ENCODE measurements at regions not wholly inside any gene's neighbourhood (a gene's known extent, or its start where the extent isn't known, plus 50 kb on each side); places are given as distances from the start of the nearest gene placed in this dataset.
"Not testable (repeated sequence)": the region's sequence is repeated elsewhere in the genome, so short reads cannot be mapped to it uniquely, and the experiment has no call there.

DNA sequence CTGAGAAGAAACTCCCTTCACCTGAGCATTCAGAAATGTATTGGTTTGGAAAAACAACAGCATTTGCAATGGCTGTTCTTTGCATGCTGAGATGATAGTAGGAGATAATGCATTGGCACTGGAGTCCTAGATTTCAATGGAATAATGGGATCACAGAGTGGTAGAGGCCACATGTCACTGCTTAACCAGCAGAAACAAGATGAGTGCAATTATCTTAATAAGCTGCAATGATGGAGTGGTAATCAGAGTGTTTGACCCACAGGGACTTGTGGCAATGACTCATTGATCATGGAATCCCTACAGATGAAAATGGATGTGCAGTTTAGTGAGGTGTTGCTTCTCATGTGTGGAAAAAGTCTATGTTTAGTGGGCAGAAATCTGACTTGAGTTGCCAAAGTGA is 218.8 kb upstream of the ZEB2 start:
- H3K27me3 ChIP-seq (ENCODE audit: control insufficient read depth in 5 of 5, insufficient read depth in 4 of 5, low read length in 5 of 5) = no peaks in the 10 kb centered on the region

DNA sequence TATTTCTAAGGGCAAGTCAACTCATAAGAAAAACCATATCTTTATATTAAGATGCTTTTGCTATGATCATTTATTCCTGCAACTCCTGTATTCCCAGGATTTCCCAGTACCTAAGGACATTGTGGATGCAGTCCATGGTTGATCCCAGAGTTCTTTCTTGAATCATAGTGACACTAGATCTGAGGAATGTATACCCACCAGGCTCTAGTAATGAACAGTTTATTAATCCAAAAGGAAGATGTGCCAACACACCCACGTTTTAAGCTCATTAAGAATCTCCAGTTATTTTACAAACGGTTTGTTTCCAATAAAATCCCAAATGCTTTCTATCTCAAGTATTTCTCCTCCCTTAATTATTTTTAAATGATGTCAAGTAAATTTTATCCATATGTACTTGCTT is 210.8 kb upstream of the ZEB2 start:
- H3K9me3 ChIP-seq (ENCODE audit: control insufficient read depth in 5 of 5, low read length in 5 of 5) = peaks cover 0 to 10% (median 4%) of the 10 kb centered on the region in 5 donors
- no peaks in the 10 kb centered on the region for H3K27me3 ChIP-seq (ENCODE audit: control insufficient read depth in 5 of 5, insufficient read depth in 4 of 5, low read length in 5 of 5)
- no peak overlapping the region for H3K4me3 ChIP-seq (ENCODE audit: low read depth in 1 of 5, low read length in 5 of 5)
- H3K4me1 ChIP-seq (ENCODE audit: control insufficient read depth in 5 of 5, insufficient read depth in 5 of 5, low read length in 5 of 5) = no peaks in the 10 kb centered on the region
- no peak overlapping the region for H3K9ac ChIP-seq (ENCODE audit: low read length in 5 of 5)
- H3K36me3 ChIP-seq (ENCODE audit: control insufficient read depth in 5 of 5, insufficient read depth in 5 of 5, low read length in 5 of 5) = no peaks in the 10 kb centered on the region
- no peak overlapping the region for H3K27ac ChIP-seq (ENCODE audit: low read depth, low read length)

More for the DNA sequence above, 218.8 kb upstream of the ZEB2 start:
- H3K4me3 ChIP-seq (ENCODE audit: low read depth in 1 of 5, low read length in 5 of 5) = no peak overlapping the region
- no peaks in the 10 kb centered on the region for H3K4me1 ChIP-seq (ENCODE audit: control insufficient read depth in 5 of 5, insufficient read depth in 5 of 5, low read length in 5 of 5)
- H3K9me3 ChIP-seq (ENCODE audit: control insufficient read depth in 5 of 5, low read length in 5 of 5) = peaks cover 2 to 10% (median 4%) of the 10 kb centered on the region in 5 donors
- no peak overlapping the region for H3K9ac ChIP-seq (ENCODE audit: low read length in 5 of 5)
- no peaks in the 10 kb centered on the region for H3K36me3 ChIP-seq (ENCODE audit: control insufficient read depth in 5 of 5, insufficient read depth in 5 of 5, low read length in 5 of 5)
- no peak overlapping the region for H3K27ac ChIP-seq (ENCODE audit: low read depth, low read length)

DNA sequence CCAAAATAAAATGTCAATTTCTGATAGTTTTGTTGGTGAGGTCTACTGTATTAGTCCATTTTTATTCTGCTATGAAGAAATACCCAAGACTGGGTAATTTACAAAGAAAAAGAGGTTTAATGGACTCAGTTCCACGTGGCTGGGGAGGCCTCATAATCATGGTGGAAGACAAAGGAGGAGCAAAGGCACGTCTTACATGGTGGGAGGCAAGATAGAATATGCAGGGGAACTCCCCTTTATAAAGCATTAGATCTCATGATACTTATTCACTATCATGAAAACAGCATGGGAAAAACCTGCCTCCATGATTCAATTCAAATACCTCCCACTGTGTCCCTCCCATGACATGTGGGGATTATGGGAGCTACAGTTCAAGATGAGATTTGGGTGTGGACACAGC is 204.5 kb upstream of the ZEB2 start:
- not testable (repeated sequence) for H3K4me3 ChIP-seq (ENCODE audit: low read depth in 1 of 5, low read length in 5 of 5); H3K36me3 ChIP-seq (ENCODE audit: control insufficient read depth in 5 of 5, insufficient read depth in 5 of 5, low read length in 5 of 5); H3K9ac ChIP-seq (ENCODE audit: low read length in 5 of 5); H3K9me3 ChIP-seq (ENCODE audit: control insufficient read depth in 5 of 5, low read length in 5 of 5); H3K27ac ChIP-seq (ENCODE audit: low read depth, low read length); H3K27me3 ChIP-seq (ENCODE audit: control insufficient read depth in 5 of 5, insufficient read depth in 4 of 5, low read length in 5 of 5); H3K4me1 ChIP-seq (ENCODE audit: control insufficient read depth in 5 of 5, insufficient read depth in 5 of 5, low read length in 5 of 5)

DNA sequence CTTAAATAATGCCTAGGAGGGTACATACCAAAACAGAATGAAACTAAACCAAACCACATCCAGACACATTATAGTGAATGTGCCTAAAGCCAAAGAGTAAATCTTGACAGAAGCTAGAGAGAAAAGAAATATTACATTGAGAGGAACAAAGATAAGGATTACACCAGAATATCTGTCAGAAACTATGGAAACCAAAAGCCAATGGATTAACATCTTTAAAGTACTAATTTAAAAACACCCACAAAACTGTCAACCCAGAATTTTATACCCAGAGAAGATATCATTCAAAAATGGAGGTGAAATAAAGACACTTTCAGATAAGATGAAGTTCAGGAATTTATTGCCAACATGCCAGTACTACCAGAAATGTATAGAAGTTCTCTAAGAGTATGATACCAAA is 198.5 kb upstream of the ZEB2 start:
- Histone ChIP-seq H3K4me1 (ENCODE audit: control insufficient read depth in 5 of 5, insufficient read depth in 5 of 5, low read length in 5 of 5) (peaks cover 0 to 5% (median 0%) of the 10 kb centered on the region in 5 donors), H3K27me3 (ENCODE audit: control insufficient read depth in 5 of 5, insufficient read depth in 4 of 5, low read length in 5 of 5) (no peaks in the 10 kb centered on the region), H3K4me3 (ENCODE audit: low read depth in 1 of 5, low read length in 5 of 5) (no peak overlapping the region), H3K9ac (ENCODE audit: low read length in 5 of 5) (no peak overlapping the region), H3K9me3 (ENCODE audit: control insufficient read depth in 5 of 5, low read length in 5 of 5) (peaks cover 4 to 13% (median 12%) of the 10 kb centered on the region in 5 donors), H3K36me3 (ENCODE audit: control insufficient read depth in 5 of 5, insufficient read depth in 5 of 5, low read length in 5 of 5) (no peaks in the 10 kb centered on the region), H3K27ac (ENCODE audit: low read depth, low read length) (no peak overlapping the region)

DNA sequence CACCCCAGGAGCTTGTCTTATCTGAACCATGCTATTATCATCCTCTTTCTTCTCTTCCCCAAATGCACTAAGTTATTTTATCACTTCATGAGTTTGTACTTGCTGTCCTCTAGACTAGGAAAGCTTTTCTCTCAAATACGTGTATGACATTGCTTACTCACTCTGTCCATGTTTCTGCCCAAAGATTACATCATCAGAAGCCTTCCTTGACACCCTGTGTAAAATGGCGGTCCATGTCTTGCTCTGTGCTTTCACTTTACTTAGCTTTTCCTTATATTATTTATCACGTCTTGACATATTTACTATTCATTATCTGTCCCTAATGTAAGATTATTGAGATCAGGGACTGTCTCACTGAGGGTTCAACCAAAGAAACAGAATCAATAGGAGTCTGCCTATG is 196.1 kb upstream of the ZEB2 start:
- Histone ChIP-seq H3K27ac (ENCODE audit: low read depth, low read length) (no peak overlapping the region), H3K9ac (ENCODE audit: low read length in 5 of 5) (no peak overlapping the region), H3K4me1 (ENCODE audit: control insufficient read depth in 5 of 5, insufficient read depth in 5 of 5, low read length in 5 of 5) (peaks cover 0 to 16% (median 6%) of the 10 kb centered on the region in 5 donors), H3K36me3 (ENCODE audit: control insufficient read depth in 5 of 5, insufficient read depth in 5 of 5, low read length in 5 of 5) (no peaks in the 10 kb centered on the region), H3K4me3 (ENCODE audit: low read depth in 1 of 5, low read length in 5 of 5) (no peak overlapping the region), H3K9me3 (ENCODE audit: control insufficient read depth in 5 of 5, low read length in 5 of 5) (peaks cover 4 to 13% (median 12%) of the 10 kb centered on the region in 5 donors), H3K27me3 (ENCODE audit: control insufficient read depth in 5 of 5, insufficient read depth in 4 of 5, low read length in 5 of 5) (no peaks in the 10 kb centered on the region)

DNA sequence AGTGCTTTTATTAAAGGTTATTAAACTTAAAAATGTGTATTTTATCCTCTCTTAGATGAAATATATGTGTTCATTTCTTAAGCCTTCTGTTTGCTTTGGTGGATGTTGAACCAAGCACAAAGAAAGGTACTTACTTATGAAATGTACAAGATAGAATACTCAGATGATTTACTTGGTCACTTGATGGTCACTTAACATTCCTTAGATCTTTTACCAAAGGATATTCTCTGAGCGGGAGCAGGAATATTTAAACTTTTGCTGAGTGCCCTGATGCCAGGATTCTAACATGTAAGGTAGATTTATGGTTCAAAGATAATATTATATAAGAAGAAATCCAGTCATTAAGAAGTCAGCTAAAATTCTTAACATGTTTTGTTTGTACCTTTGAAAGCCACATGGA is 193.5 kb upstream of the ZEB2 start:
- H3K36me3 ChIP-seq (ENCODE audit: control insufficient read depth in 5 of 5, insufficient read depth in 5 of 5, low read length in 5 of 5) = no peaks in the 10 kb centered on the region
- peaks cover 3 to 13% (median 10%) of the 10 kb centered on the region in 5 donors for H3K9me3 ChIP-seq (ENCODE audit: control insufficient read depth in 5 of 5, low read length in 5 of 5)
- H3K9ac ChIP-seq (ENCODE audit: low read length in 5 of 5) = no peak overlapping the region
- H3K27ac ChIP-seq (ENCODE audit: low read depth, low read length) = no peak overlapping the region
- no peak overlapping the region for H3K4me3 ChIP-seq (ENCODE audit: low read depth in 1 of 5, low read length in 5 of 5)
- H3K4me1 ChIP-seq (ENCODE audit: control insufficient read depth in 5 of 5, insufficient read depth in 5 of 5, low read length in 5 of 5) = peaks cover 0 to 16% (median 6%) of the 10 kb centered on the region in 5 donors
- no peaks in the 10 kb centered on the region for H3K27me3 ChIP-seq (ENCODE audit: control insufficient read depth in 5 of 5, insufficient read depth in 4 of 5, low read length in 5 of 5)

DNA sequence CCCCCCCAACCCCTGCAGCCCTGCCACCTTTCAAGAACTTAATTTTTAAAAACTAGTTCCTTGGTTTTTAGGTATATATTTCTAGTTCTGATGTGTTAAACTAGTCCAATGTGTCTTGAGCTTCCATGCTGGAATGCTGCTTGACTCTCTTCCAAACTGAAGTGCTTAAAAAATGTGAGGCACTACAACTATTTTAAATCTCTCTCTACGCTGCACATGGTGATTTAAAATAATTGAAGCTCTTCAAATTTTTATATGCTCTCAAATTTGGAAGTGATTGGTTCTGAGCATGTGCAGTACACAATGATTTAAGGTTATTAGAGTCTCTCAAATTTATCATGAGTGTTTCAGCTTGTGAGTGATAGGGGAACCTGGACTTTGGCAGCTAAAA is 192.6 kb upstream of the ZEB2 start:
- Histone ChIP-seq H3K27ac (ENCODE audit: low read depth, low read length) (no peak overlapping the region), H3K9me3 (ENCODE audit: control insufficient read depth in 5 of 5, low read length in 5 of 5) (peaks cover 0 to 5% (median 3%) of the 10 kb centered on the region in 5 donors), H3K4me1 (ENCODE audit: control insufficient read depth in 5 of 5, insufficient read depth in 5 of 5, low read length in 5 of 5) (peaks cover 0 to 16% (median 6%) of the 10 kb centered on the region in 5 donors), H3K36me3 (ENCODE audit: control insufficient read depth in 5 of 5, insufficient read depth in 5 of 5, low read length in 5 of 5) (no peaks in the 10 kb centered on the region), H3K9ac (ENCODE audit: low read length in 5 of 5) (no peak overlapping the region), H3K4me3 (ENCODE audit: low read depth in 1 of 5, low read length in 5 of 5) (no peak overlapping the region), H3K27me3 (ENCODE audit: control insufficient read depth in 5 of 5, insufficient read depth in 4 of 5, low read length in 5 of 5) (no peaks in the 10 kb centered on the region)

DNA sequence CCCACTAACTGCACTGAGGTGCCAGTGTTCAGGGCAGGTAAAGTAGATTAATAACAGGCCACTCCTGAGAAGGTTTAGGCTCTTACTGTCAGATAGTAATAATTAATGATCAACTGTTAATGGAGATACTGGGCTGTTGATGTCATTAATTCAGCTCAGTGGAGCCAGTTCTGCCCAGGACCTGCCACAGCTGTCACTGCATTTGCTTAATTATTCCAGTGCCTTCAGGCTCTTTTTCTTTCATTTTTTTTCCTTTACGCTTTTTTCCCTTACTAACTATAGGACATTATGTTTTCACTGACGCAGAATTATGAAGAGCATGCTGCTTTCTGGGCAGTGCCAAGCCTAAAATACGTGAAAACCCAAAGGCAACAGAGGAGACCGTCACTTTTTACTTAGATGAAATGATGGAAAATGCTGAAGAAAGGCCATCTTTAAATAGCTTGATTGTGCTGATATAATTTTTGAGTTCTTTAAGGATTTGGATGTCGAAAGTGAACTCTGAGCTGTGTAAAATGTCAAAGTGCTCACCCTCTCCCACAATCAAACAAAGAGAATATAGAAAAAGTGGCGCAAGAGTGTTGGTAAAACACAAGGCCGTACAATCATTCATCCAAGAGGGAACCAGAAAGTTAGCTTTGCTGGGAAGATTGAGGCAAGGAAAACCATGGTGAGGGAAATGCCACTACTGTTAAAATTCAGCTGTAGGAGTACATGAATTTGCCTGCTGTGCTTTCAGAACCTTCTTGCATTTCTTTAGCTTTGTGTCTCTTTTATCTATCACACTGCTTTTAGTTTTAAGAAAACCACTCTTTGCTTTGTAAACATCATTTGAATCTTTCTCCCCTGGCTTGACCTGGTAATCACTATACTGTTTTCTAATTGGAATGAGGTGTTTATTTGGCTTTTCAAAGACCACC is 192.0 kb upstream of the ZEB2 start:
- Histone ChIP-seq H3K4me3 (ENCODE audit: low read depth in 1 of 5, low read length in 5 of 5) (no peak overlapping the region), H3K9me3 (ENCODE audit: control insufficient read depth in 5 of 5, low read length in 5 of 5) (no peaks in the 10 kb centered on the region), H3K27me3 (ENCODE audit: control insufficient read depth in 5 of 5, insufficient read depth in 4 of 5, low read length in 5 of 5) (no peaks in the 10 kb centered on the region), H3K9ac (ENCODE audit: low read length in 5 of 5) (no peak overlapping the region), H3K27ac (ENCODE audit: low read depth, low read length) (no peak overlapping the region), H3K4me1 (ENCODE audit: control insufficient read depth in 5 of 5, insufficient read depth in 5 of 5, low read length in 5 of 5) (peaks cover 0 to 16% (median 6%) of the 10 kb centered on the region in 5 donors), H3K36me3 (ENCODE audit: control insufficient read depth in 5 of 5, insufficient read depth in 5 of 5, low read length in 5 of 5) (no peaks in the 10 kb centered on the region)

DNA sequence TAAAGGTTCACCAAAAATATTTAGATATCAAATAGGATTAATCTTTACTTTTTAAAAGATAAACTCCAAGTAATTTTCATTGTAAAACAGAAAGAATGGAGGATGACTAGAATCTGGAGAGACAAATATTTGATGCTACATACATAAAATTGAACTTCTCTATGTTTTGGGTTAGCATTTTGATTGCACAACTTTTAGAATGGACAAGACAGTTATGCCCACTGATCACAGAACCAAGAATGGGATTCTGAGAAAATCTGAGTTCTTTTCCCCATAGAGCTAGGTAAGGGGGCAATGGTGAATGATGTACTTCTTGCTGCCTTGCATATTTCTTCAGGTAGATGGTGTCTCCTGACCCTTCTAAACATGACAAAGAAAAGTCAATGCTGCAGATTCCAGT is 191.2 kb upstream of the ZEB2 start:
- Histone ChIP-seq H3K4me3 (ENCODE audit: low read depth in 1 of 5, low read length in 5 of 5) (no peak overlapping the region), H3K9me3 (ENCODE audit: control insufficient read depth in 5 of 5, low read length in 5 of 5) (no peaks in the 10 kb centered on the region), H3K27me3 (ENCODE audit: control insufficient read depth in 5 of 5, insufficient read depth in 4 of 5, low read length in 5 of 5) (no peaks in the 10 kb centered on the region), H3K27ac (ENCODE audit: low read depth, low read length) (no peak overlapping the region), H3K36me3 (ENCODE audit: control insufficient read depth in 5 of 5, insufficient read depth in 5 of 5, low read length in 5 of 5) (no peaks in the 10 kb centered on the region), H3K4me1 (ENCODE audit: control insufficient read depth in 5 of 5, insufficient read depth in 5 of 5, low read length in 5 of 5) (peaks cover 0 to 16% (median 6%) of the 10 kb centered on the region in 5 donors), H3K9ac (ENCODE audit: low read length in 5 of 5) (no peak overlapping the region)

DNA sequence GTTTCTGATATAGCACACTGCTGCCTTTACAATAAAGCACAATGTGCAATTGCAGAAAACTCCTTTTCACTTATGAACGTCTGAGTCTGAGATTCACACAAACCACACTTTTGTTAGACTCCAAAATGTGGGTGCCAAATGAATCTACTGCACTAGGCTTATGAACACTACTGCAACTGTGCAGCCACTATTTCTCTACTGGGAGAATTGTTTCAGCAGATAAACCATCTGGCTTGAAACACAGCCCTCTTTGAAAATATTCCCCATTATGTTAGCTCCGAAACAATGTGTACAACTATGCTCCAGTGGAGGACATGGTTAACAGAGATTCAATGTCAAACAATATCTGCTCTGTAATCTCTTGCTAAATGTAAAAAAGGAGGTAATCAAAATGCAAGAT is 188.7 kb upstream of the ZEB2 start:
- Histone ChIP-seq H3K36me3 (ENCODE audit: control insufficient read depth in 5 of 5, insufficient read depth in 5 of 5, low read length in 5 of 5) (no peaks in the 10 kb centered on the region), H3K9ac (ENCODE audit: low read length in 5 of 5) (no peak overlapping the region), H3K27ac (ENCODE audit: low read depth, low read length) (no peak overlapping the region), H3K27me3 (ENCODE audit: control insufficient read depth in 5 of 5, insufficient read depth in 4 of 5, low read length in 5 of 5) (no peaks in the 10 kb centered on the region), H3K4me3 (ENCODE audit: low read depth in 1 of 5, low read length in 5 of 5) (no peak overlapping the region), H3K9me3 (ENCODE audit: control insufficient read depth in 5 of 5, low read length in 5 of 5) (no peaks in the 10 kb centered on the region), H3K4me1 (ENCODE audit: control insufficient read depth in 5 of 5, insufficient read depth in 5 of 5, low read length in 5 of 5) (peaks cover 0 to 21% (median 6%) of the 10 kb centered on the region in 5 donors)
